ENCODE measurements at regions not wholly inside any gene's neighbourhood (a gene's known extent, or its start where the extent isn't known, plus 50 kb on each side); places are given as distances from the start of the nearest gene placed in this dataset.

DNA sequence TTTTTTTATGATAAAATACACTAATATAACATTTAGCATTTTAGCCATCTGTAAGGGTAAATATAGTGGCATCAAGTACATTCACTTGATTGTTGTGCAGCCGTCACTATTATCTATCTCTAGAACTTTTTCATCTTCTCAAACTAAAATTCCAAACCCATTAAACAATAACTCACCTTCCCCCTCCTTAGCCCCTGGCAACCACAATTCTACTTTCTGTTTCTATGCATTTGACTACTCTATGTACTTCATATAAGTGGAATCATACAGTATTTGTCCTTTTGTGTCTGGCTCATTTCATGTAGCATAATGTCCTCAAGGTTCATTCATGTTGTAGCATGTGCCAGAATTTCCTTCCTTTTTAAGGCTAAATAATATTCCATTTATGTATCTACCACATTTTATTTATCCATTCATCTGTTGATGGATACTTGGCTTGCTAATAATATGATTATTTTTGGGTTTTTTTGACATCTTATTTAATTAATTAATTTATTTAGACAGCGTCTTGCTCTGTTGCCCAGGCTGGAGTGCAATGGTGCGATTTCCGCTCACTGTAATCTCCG is 69.6 kb upstream of the MACF1 start:
- TF ChIP-seq, protein P1, sequence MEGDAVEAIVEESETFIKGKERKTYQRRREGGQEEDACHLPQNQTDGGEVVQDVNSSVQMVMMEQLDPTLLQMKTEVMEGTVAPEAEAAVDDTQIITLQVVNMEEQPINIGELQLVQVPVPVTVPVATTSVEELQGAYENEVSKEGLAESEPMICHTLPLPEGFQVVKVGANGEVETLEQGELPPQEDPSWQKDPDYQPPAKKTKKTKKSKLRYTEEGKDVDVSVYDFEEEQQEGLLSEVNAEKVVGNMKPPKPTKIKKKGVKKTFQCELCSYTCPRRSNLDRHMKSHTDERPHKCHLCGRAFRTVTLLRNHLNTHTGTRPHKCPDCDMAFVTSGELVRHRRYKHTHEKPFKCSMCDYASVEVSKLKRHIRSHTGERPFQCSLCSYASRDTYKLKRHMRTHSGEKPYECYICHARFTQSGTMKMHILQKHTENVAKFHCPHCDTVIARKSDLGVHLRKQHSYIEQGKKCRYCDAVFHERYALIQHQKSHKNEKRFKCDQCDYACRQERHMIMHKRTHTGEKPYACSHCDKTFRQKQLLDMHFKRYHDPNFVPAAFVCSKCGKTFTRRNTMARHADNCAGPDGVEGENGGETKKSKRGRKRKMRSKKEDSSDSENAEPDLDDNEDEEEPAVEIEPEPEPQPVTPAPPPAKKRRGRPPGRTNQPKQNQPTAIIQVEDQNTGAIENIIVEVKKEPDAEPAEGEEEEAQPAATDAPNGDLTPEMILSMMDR (IDR thresholded peaks at IDR 0.05; ENCODE audit: insufficient read depth, low read length), result no peak
- TF ChIP-seq, protein P2, sequence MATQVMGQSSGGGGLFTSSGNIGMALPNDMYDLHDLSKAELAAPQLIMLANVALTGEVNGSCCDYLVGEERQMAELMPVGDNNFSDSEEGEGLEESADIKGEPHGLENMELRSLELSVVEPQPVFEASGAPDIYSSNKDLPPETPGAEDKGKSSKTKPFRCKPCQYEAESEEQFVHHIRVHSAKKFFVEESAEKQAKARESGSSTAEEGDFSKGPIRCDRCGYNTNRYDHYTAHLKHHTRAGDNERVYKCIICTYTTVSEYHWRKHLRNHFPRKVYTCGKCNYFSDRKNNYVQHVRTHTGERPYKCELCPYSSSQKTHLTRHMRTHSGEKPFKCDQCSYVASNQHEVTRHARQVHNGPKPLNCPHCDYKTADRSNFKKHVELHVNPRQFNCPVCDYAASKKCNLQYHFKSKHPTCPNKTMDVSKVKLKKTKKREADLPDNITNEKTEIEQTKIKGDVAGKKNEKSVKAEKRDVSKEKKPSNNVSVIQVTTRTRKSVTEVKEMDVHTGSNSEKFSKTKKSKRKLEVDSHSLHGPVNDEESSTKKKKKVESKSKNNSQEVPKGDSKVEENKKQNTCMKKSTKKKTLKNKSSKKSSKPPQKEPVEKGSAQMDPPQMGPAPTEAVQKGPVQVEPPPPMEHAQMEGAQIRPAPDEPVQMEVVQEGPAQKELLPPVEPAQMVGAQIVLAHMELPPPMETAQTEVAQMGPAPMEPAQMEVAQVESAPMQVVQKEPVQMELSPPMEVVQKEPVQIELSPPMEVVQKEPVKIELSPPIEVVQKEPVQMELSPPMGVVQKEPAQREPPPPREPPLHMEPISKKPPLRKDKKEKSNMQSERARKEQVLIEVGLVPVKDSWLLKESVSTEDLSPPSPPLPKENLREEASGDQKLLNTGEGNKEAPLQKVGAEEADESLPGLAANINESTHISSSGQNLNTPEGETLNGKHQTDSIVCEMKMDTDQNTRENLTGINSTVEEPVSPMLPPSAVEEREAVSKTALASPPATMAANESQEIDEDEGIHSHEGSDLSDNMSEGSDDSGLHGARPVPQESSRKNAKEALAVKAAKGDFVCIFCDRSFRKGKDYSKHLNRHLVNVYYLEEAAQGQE (IDR thresholded peaks at IDR 0.05; ENCODE audit: insufficient replicate concordance, low read depth), result no peak
